Dendritic cell treated with granulocyte-macrophage colony-stimulating factor and Interleukin-4, amounts not matched to agents 40 ng/mL and 50 ng/mL, for 4 days (primary cell): ENCODE measurements at regions not wholly inside any gene's neighbourhood (a gene's known extent, or its start where the extent isn't known, plus 50 kb on each side); places are given as distances from the start of the nearest gene placed in this dataset.
"Not testable (repeated sequence)": the region's sequence is repeated elsewhere in the genome, so short reads cannot be mapped to it uniquely, and the experiment has no call there.

Source experiments
- H3K27ac Mint-ChIP-seq: one replicate; pipeline ENCODE4 v1.8.0; 2022; ENCODE audit warnings: mild to moderate bottlenecking, mixed read lengths
- H3K27me3 Mint-ChIP-seq: one replicate; pipeline ENCODE4 v1.8.0; 2022; ENCODE audit warnings: mild to moderate bottlenecking, mixed read lengths
- H3K36me3 Mint-ChIP-seq: one replicate; pipeline ENCODE4 v1.8.0; 2022; ENCODE audit warnings: low read depth, mixed read lengths
- H3K4me1 Mint-ChIP-seq: one replicate; pipeline ENCODE4 v1.8.0; 2022; ENCODE audit warnings: low read depth, mixed read lengths
- H3K4me3 Mint-ChIP-seq: one replicate; pipeline ENCODE4 v1.8.0; 2022; ENCODE audit warnings: mild to moderate bottlenecking, moderate library complexity, mixed read lengths
- H3K9me3 Mint-ChIP-seq: one replicate; pipeline ENCODE4 v1.8.0; 2022; ENCODE audit warnings: mixed read lengths
- intact Hi-C: fragments of 100-400 bp; cut with micrococcal nuclease; formaldehyde crosslinking; loops from one replicate; pipeline ENCODE4 v1.15.0; 2022

DNA sequence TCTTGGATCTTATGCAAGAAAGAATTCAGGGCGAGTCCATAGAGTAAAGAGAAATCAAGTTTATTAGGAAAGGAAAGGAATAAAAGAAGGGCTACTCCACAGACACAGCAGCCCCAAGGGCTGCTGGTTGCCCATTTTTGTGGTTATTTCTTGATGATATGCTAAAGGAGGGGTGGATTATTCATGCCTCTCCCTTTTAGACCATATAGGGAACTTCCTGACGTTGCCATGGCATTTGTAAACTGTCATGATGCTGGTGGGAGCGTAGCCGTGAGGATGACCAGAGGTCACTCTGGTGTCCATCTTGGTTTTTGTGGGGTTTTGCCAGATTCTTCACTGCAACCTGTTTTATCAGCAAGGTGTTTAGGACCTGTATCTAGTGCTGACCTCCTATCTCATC lies 115.4 kb upstream of the CARD11 start:
- Mint-ChIP-seq H3K27ac (no peak overlapping the region), H3K36me3 (no peaks in the 10 kb centered on the region), H3K4me3 (no peak overlapping the region), H3K9me3 (no peaks in the 10 kb centered on the region), H3K4me1 (peaks cover 18% of the 10 kb centered on the region), H3K27me3 (peaks cover 18% of the 10 kb centered on the region)
- intact Hi-C loops = no loop called here

DNA sequence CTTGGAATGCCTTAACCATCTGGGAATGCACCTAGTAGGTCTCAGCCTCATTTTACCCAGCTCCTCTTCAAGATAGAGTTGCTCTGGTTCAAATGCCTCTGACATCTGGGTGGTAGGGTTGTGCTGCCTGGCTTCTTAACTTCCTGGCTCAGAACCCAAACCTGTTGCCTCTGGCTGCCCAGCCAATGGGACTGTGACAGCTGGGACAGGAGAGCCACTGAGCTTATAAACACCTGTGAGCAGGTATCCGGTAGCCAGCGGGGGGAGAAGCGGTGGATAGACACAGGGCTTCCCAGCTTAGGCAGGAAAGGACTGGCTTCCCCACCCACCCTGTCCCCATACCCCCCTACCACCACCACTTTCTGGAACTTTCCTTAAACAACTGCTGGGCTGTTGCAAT lies 115.8 kb upstream of the CARD11 start:
- H3K9me3 Mint-ChIP-seq = no peaks in the 10 kb centered on the region
- H3K4me3 Mint-ChIP-seq = no peak overlapping the region
- peaks cover 16% of the 10 kb centered on the region for H3K27me3 Mint-ChIP-seq
- no peak overlapping the region for H3K27ac Mint-ChIP-seq
- H3K4me1 Mint-ChIP-seq = peaks cover 18% of the 10 kb centered on the region
- intact Hi-C loops = no loop called here
- H3K36me3 Mint-ChIP-seq = no peaks in the 10 kb centered on the region

DNA sequence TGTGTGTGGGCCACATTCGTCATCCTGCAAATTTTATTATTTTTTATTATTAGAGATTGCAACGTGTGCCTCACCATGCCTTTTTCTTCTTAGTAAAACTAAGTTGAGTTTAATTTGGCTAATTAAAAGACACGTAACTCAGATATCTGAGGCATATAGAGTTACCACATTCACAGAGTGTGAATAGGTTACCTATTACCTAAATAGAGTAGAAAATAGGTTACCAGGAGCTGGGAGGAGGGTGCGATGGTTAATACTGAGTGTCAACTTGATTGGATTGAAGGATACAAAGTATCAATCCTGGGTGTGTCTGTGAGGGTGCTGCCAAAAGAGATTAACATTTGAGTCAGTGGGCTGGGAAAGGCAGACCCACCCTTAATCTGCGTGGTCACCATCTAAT lies 116.3 kb upstream of the CARD11 start:
- intact Hi-C loops, H3K4me3 Mint-ChIP-seq, H3K9me3 Mint-ChIP-seq, H3K27ac Mint-ChIP-seq, H3K36me3 Mint-ChIP-seq: not testable (repeated sequence)
- Mint-ChIP-seq H3K4me1 (peaks cover 18% of the 10 kb centered on the region), H3K27me3 (peaks cover 15% of the 10 kb centered on the region)

DNA sequence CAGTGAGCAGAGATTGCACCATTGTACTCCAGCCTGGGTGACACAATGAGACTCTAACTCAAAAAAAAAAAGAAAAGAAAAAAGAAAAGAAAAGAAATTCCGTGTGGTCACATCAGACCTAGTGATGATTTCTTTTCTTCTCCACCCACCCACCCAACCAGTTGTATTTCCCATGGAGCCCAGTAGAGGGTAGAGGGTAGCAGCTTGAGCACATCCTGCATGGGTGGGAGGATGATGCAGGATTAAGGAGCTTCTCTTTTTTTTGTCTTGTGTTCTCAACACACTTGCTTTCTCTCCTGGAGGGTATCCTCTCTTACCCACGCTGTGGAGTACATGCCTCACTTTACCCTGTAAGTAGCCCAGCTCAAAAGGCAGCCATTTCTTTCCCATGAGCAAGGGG lies 118.6 kb upstream of the CARD11 start:
- H3K4me3 Mint-ChIP-seq = no peak overlapping the region
- H3K27me3 Mint-ChIP-seq = peaks cover 9% of the 10 kb centered on the region
- peaks cover 13% of the 10 kb centered on the region for H3K4me1 Mint-ChIP-seq
- no peaks in the 10 kb centered on the region for H3K36me3 Mint-ChIP-seq
- intact Hi-C loops = no loop called here
- no peaks in the 10 kb centered on the region for H3K9me3 Mint-ChIP-seq
- no peak overlapping the region for H3K27ac Mint-ChIP-seq

DNA sequence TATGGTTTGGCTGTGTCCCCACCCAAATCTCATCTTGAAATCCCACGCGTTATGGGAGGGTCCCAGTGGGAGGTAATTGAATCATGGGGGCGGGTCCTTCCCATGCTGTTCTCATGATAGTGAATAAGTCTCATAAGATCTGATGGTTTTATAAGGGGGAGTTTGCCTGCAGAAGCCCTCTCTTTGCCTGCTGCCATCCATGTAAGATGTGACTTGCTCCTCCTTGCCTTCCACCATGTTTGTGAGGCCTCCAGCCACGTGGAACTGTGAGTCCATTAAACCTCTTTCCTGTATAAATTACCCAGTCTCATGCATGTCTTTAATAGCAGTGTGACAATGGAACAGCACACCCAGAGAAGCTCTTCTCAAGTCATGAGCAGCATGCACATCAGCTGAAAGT lies 119.1 kb upstream of the CARD11 start:
- H3K9me3 Mint-ChIP-seq, H3K36me3 Mint-ChIP-seq, H3K27me3 Mint-ChIP-seq, H3K27ac Mint-ChIP-seq, intact Hi-C loops, H3K4me3 Mint-ChIP-seq, H3K4me1 Mint-ChIP-seq: not testable (repeated sequence)

DNA sequence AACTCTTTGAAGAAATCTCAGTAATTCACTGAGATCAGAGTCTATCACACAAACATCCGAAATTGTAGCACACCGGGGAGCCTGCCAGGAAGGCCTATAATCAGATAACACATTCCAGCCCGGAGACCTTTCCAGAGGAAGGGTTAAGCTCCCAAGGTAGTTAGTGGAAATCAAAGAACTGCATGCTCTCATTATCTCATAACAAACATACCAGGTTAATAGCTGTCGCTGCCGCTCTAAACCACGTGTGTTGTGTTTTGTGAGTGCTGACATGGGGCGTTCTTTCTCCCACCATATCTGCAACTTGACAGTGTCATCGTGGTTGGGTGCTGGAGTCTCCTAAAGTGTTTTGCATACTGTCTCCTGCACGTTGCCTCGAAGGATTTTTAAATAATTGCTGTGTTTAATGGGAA lies 120.7 kb upstream of the CARD11 start:
- no peak overlapping the region for H3K27ac Mint-ChIP-seq
- H3K4me3 Mint-ChIP-seq = no peak overlapping the region
- H3K27me3 Mint-ChIP-seq = peaks cover 3% of the 10 kb centered on the region
- peaks cover 5% of the 10 kb centered on the region for H3K4me1 Mint-ChIP-seq
- H3K9me3 Mint-ChIP-seq = no peaks in the 10 kb centered on the region
- H3K36me3 Mint-ChIP-seq = no peaks in the 10 kb centered on the region
- intact Hi-C loops = no loop called here

DNA sequence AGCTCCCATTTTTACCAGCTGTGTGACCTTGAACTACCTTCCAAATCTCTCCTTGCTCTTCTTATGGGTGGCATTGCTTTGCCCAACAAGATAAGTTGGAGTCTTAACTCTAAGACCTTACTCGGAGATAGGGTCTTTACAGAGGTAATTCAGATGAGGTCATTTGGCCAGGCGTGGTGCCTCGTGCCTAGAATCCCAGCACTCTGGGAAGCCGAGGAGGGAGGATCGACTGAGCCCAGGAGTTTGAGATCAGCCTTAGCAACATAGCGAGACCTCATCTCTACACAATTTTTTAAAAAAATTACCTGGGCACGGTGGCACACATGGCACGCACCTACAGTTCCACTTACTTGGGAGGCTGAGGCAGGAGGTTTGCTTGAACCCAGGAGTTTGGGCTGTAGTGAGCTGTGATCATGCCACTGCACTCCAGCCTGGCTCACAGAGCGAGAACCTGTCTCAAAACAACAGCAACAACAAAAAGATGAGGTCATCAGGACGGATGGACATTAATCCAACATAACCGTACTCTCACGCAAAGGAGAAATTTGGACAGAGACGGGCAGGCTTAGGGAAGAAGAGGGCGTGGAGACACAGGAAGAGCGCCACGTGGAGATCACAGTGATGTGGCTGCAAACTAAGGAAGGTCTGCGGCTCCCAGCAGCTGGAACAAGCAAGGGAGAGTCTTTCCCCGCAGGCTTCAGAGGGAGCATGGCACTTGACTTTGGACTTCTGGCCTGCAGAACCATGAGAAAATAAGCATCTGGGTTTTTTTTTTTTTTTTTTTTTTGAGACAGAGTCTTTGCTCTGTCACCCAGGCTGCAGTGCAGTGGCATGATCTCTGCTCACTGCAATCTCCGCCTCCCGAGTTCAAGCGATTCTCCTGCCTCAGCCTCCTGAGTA lies 122.3 kb upstream of the CARD11 start:
- Mint-ChIP-seq H3K4me3 (no peak overlapping the region), H3K4me1 (peaks cover 5% of the 10 kb centered on the region), H3K9me3 (peaks cover 6% of the 10 kb centered on the region), H3K36me3 (no peaks in the 10 kb centered on the region), H3K27me3 (peaks cover 5% of the 10 kb centered on the region), H3K27ac (no peak overlapping the region)
- intact Hi-C loops = no loop called here

DNA sequence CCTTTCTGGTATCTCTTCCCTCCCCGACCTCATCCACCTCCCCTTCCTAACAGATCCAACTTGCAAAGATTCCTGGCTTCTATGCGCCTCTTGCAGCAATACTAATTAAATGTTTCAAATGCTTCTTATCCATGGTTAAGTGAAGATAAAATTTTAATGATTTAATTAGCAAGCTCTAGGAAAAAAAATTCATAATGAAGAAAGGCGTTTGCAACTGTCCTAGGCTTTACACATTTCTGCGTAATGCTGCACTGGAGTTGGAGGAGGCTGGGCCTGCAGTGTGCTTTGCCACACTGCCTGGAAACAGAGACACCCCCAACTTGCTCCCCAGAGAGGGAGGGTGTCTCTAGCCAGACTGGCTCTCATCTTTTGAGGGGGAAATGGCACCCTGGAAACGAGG lies 123.9 kb upstream of the CARD11 start:
- Mint-ChIP-seq H3K27me3 (peaks cover 5% of the 10 kb centered on the region), H3K36me3 (no peaks in the 10 kb centered on the region), H3K4me1 (peaks cover 2% of the 10 kb centered on the region), H3K9me3 (peaks cover 6% of the 10 kb centered on the region), H3K4me3 (no peak overlapping the region), H3K27ac (no peak overlapping the region)
- intact Hi-C loops = no loop called here

DNA sequence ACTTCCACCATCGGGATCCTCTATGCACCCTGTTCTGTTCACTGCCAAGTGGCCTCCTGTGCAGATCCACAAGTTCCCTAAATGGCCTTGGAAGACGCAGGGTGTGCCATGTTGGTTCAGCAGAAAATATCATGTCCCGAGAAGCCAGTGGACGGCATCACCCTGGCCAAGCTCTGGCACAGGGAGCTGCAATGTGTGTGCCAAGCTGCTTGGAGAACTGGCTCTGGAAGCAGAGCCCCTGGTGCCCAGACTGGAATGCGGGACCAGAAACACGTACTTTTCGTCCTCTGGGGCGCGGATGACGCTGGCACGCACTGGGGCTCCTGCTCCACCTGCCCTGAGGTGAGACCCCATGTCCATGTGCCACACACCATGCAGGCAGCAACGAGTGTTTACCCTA lies 124.7 kb upstream of the CARD11 start:
- Mint-ChIP-seq H3K36me3 (no peaks in the 10 kb centered on the region), H3K4me1 (no peaks in the 10 kb centered on the region), H3K27me3 (peaks cover 5% of the 10 kb centered on the region), H3K27ac (no peak overlapping the region), H3K4me3 (no peak overlapping the region), H3K9me3 (peaks cover 6% of the 10 kb centered on the region)
- intact Hi-C loops = no loop called here

DNA sequence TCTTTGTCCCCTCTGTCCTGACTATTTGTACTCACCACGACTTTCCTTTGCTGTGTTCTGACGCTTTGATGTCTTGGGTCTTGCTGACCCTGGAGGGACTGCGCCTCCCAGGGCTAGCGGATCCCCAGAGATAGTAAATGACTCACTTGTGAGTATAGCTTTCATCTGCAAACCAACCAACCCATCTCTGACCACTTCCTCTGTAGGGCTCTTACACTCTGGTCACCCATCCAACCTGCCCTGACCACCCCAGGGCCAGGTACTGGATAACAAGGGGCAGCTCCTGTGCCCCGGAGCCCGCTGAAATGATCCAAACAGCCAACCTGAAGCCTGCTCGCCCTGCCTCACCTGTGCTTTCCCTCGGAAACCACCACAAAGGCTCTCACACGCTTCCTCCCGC lies 125.2 kb upstream of the CARD11 start:
- intact Hi-C loops = no loop called here
- peaks cover 5% of the 10 kb centered on the region for H3K27me3 Mint-ChIP-seq
- H3K4me1 Mint-ChIP-seq = no peaks in the 10 kb centered on the region
- H3K27ac Mint-ChIP-seq = no peak overlapping the region
- peaks cover 6% of the 10 kb centered on the region for H3K9me3 Mint-ChIP-seq
- no peaks in the 10 kb centered on the region for H3K36me3 Mint-ChIP-seq
- H3K4me3 Mint-ChIP-seq = no peak overlapping the region

DNA sequence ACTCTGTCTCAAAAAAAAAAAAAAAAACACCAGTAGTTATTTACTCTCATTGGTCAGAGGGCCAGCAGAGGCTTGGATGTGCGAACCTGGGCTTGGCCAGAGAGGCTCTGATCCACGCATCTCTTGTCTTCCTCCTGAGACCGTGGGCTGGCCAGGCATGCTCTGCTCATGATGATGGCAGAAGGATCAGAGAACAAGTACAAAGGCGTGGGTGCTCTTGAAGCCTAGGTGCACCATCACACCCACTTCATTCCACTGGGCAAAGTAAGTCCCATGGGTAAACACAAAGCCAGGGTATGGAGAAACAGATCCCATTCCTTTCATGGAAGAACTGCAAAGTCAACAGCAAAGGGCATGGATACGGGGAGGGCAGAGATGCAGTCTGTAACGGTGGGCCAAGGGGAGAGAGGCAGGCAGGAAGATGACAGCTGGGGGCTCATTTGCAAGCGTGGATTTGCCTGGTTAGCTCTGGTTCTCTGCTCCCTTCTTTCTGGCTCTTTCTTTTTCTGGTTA lies 128.2 kb upstream of the SDK1 start:
- Mint-ChIP-seq H3K4me1 (no peaks in the 10 kb centered on the region), H3K27me3 (peaks cover 4% of the 10 kb centered on the region), H3K27ac (no peak overlapping the region), H3K9me3 (peaks cover 6% of the 10 kb centered on the region), H3K36me3 (no peaks in the 10 kb centered on the region), H3K4me3 (no peak overlapping the region)
- intact Hi-C loops = no loop called here

DNA sequence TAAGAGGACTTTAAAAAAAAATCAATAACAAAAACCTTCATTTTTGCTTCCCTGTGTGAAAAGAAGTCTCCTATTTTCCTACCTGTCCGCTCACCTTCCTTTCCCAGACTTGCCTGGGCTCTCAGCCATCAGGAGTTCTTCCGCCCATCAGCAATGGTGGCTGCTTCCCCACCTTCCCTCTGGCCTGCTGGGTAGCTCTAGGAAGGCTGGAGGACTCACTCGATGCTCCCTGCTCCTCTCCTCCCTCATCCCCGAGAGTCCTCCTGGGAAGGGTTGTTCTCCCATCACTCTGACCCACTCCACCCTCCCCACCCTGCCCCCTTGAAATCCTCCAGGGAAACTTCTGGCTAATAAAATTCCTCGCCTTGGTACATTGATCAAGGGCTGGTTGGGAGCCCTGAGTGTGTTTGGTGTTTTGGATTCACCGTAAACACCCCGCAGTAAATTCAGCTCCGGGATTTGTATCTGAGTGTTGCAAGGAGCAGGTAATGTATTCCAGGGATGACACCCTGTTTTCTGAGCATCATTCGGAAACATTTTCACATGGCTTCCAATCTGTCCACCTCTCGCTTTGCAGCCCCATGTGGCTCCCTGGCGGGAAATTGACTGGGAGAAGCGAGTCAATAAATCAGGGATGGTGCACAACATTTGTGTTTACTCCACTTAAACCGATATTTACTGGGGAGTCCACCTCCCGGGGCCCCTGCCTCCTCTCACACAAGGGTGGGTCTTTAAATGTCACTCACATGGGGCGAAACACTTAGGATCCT lies 126.4 kb upstream of the SDK1 start:
- H3K36me3 Mint-ChIP-seq = no peaks in the 10 kb centered on the region
- no peaks in the 10 kb centered on the region for H3K4me1 Mint-ChIP-seq
- peaks cover 6% of the 10 kb centered on the region for H3K9me3 Mint-ChIP-seq
- H3K27ac Mint-ChIP-seq = no peak overlapping the region
- H3K27me3 Mint-ChIP-seq = peaks cover 4% of the 10 kb centered on the region
- intact Hi-C loops = no loop called here
- no peak overlapping the region for H3K4me3 Mint-ChIP-seq

DNA sequence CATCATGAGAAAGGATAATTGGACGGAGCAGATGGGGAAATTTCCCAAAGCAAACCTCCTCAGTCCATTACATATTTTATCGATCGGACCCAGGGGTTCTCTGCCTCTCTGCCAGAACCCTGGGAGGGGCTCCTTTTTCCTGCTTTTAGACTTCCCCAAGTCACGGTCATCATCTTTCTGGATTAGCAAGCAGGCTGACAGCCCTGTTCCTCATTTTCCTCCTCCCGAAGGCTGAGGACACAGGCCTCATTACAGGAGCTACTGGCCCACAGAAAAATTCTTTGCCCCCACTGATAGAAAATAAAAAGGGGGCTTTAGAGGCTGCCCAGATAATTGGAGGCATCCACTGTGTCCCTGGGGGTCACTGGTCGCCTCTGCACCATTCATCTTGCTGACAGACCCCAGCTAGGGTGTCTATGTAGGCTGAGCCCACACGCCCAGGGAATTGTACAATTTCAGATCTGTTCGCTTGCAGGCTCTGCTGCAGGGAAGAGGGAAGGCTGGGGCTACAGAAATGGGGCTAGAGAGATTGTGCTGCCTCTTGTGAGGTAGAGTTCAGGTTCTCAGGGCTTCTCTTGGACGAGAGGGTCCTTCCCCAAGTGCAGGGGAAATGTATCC lies 125.7 kb upstream of the SDK1 start:
- Mint-ChIP-seq H3K4me1 (no peaks in the 10 kb centered on the region), H3K9me3 (peaks cover 4% of the 10 kb centered on the region), H3K36me3 (no peaks in the 10 kb centered on the region), H3K4me3 (no peak overlapping the region), H3K27me3 (peaks cover 4% of the 10 kb centered on the region), H3K27ac (no peak overlapping the region)
- intact Hi-C loops = no loop called here
